HG03520 (cell line): ENCODE measurements at regions not wholly inside any gene's neighbourhood (a gene's known extent, or its start where the extent isn't known, plus 50 kb on each side); places are given as distances from the start of the nearest gene placed in this dataset.
"Not testable (repeated sequence)": the region's sequence is repeated elsewhere in the genome, so short reads cannot be mapped to it uniquely, and the experiment has no call there.

Source experiments
- ATAC-seq: cut with Tn5 transposase; IDR thresholded peaks from one replicate; pipeline ENCODE4 v1.9.1; 2021; ENCODE audit warnings: mild to moderate bottlenecking, moderate library complexity; ENCODE audit not compliant: unreplicated experiment

GRCh38 chr11:15825976-15826650, 530.2 kb downstream of the SOX6 start:
- no peak for ATAC-seq

GRCh38 chr11:15826826-15827225, 529.5 kb downstream of the SOX6 start:
- ATAC-seq = peak; percentile 76

- no peak for ATAC-seq
Observed at GRCh38 chr11:15828215-15828853, 528.0 kb downstream of the SOX6 start.

- no peak for ATAC-seq
Observed at GRCh38 chr11:15829312-15829711, 527.0 kb downstream of the SOX6 start.

GRCh38 chr11:15830741-15831428, 525.5 kb downstream of the SOX6 start:
- no peak for ATAC-seq

- ATAC-seq = no peak
Observed at GRCh38 chr11:15835788-15836411, 520.4 kb downstream of the SOX6 start.

GRCh38 chr11:15836795-15837194, 519.6 kb downstream of the SOX6 start:
- ATAC-seq = no peak

- no peak for ATAC-seq
Observed at GRCh38 chr11:15837901-15838489, 518.4 kb downstream of the SOX6 start.

GRCh38 chr11:15839061-15839460, 517.3 kb downstream of the SOX6 start:
- no peak for ATAC-seq

GRCh38 chr11:15840966-15841365, 515.4 kb downstream of the SOX6 start:
- no peak for ATAC-seq

GRCh38 chr11:15841931-15842740, 514.2 kb downstream of the SOX6 start:
- no peak for ATAC-seq

- ATAC-seq = no peak
Observed at GRCh38 chr11:15843309-15843872, 513.0 kb downstream of the SOX6 start.

- no peak for ATAC-seq
Observed at GRCh38 chr11:15845261-15845660, 511.1 kb downstream of the SOX6 start.

- no peak for ATAC-seq
Observed at GRCh38 chr11:15848631-15849168, 507.6 kb downstream of the SOX6 start.

GRCh38 chr11:15849257-15849656, 507.1 kb downstream of the SOX6 start:
- no peak for ATAC-seq

- not testable (repeated sequence) for ATAC-seq
Observed at GRCh38 chr11:15850335-15850734, 506.0 kb downstream of the SOX6 start.

GRCh38 chr11:15851051-15851498, 505.3 kb downstream of the SOX6 start:
- no peak for ATAC-seq

- no peak for ATAC-seq
Observed at GRCh38 chr11:15852179-15852578, 504.2 kb downstream of the SOX6 start.

- no peak for ATAC-seq
Observed at GRCh38 chr11:15854245-15854644, 502.1 kb downstream of the SOX6 start.

- ATAC-seq = no peak
Observed at GRCh38 chr11:15858881-15859280, 497.5 kb downstream of the SOX6 start.
